ENCODE measurements at regions not wholly inside any gene's neighbourhood (a gene's known extent, or its start where the extent isn't known, plus 50 kb on each side); places are given as distances from the start of the nearest gene placed in this dataset.
A peak's percentile ranks its signal among the peaks of the same experiment; 100 is the strongest.

DNA sequence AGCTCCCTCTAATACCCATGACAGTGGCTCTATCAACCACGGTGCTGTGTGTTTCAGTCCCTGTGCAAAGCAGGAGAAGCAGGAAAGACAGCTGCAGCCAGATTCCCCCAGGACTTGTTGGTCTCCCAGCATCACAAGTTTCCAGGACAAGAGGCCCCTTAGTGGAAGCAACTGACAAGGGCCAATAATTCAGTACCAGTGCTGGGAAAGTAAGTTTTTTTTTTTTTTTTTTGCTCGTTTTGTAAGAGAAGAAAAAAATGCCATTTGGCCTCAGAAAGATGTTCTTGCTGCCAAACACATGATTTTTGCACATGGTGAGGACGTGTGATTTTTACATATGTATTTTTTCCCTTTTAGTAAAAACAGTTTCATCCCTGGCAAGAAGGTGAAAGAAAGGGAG, 284.2 kb upstream of the ZMIZ1 start:
- Histone ChIP-seq H3K27ac (ENCODE audit: low read length) (no peak overlapping the region), H3K9ac (ENCODE audit: low read length) (no peak overlapping the region), H3F3A (ENCODE audit: low read length, unreplicated experiment) (no peaks in the 10 kb centered on the region), H2AFZ (ENCODE audit: low read length) (no peak overlapping the region), H3K9me3 (ENCODE audit: low read length) (no peaks in the 10 kb centered on the region), H3K36me3 (ENCODE audit: low read depth, low read length) (no peaks in the 10 kb centered on the region), H4K20me1 (ENCODE audit: low read length) (no peaks in the 10 kb centered on the region), H3K4me3 (ENCODE audit: low read length) (no peak overlapping the region), H3K27me3 (ENCODE audit: low read length) (peaks cover 40% of the 10 kb centered on the region), H3K9me2 (replicated peaks; ENCODE audit: low read length) (no peaks in the 10 kb centered on the region), H3K4me1 (ENCODE audit: insufficient read depth, low read length) (peaks cover under 1% of the 10 kb centered on the region), H3K4me2 (ENCODE audit: low read length) (no peak overlapping the region), H3K79me2 (ENCODE audit: low read length) (no peaks in the 10 kb centered on the region)
- intact Hi-C loops (cut with micrococcal nuclease), result no loop called here
- ChIA-PET POLR2A (ENCODE audit: unreplicated experiment) (no interaction called here), CTCF (no interaction called here)
- TF ChIP-seq EZH2 (IDR thresholded peaks at IDR 0.05; ENCODE audit: low read length, unreplicated experiment) (no peak), EZH2phosphoT487 (IDR thresholded peaks at IDR 0.05; ENCODE audit: borderline replicate concordance, low read length) (no peak)
- TF ChIP-seq, protein P1, sequence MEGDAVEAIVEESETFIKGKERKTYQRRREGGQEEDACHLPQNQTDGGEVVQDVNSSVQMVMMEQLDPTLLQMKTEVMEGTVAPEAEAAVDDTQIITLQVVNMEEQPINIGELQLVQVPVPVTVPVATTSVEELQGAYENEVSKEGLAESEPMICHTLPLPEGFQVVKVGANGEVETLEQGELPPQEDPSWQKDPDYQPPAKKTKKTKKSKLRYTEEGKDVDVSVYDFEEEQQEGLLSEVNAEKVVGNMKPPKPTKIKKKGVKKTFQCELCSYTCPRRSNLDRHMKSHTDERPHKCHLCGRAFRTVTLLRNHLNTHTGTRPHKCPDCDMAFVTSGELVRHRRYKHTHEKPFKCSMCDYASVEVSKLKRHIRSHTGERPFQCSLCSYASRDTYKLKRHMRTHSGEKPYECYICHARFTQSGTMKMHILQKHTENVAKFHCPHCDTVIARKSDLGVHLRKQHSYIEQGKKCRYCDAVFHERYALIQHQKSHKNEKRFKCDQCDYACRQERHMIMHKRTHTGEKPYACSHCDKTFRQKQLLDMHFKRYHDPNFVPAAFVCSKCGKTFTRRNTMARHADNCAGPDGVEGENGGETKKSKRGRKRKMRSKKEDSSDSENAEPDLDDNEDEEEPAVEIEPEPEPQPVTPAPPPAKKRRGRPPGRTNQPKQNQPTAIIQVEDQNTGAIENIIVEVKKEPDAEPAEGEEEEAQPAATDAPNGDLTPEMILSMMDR (conservative IDR thresholded peaks at IDR 0.05; ENCODE audit: low read depth, low read length), result no peak
- ATAC-seq (no peak), DNase-seq (no peak)
- no TSS peak for BruUV-seq (replicated peaks)

DNA sequence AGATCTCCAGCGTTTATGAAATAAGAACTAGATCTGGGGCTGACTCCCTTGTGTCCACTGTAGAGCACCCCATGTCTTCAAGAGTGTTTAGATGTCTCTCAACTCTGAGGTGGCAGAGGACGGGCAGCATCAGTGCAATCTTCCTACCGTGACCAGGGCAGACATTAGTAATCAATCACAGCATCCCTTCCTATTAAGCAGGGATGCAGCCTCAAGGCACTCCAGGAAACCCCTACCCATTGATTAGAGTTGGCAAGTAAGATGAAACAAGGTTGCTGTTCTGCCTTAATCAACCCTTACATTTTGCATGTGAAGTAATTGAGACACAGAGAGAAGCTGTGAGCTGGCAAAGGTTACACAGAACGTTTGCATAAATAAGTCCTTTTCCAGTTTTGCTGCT, 283.7 kb upstream of the ZMIZ1 start:
- Histone ChIP-seq H3F3A (ENCODE audit: low read length, unreplicated experiment) (no peaks in the 10 kb centered on the region), H3K4me1 (ENCODE audit: insufficient read depth, low read length) (no peaks in the 10 kb centered on the region), H3K36me3 (ENCODE audit: low read depth, low read length) (no peaks in the 10 kb centered on the region), H4K20me1 (ENCODE audit: low read length) (no peaks in the 10 kb centered on the region), H3K9ac (ENCODE audit: low read length) (no peak overlapping the region), H3K4me3 (ENCODE audit: low read length) (no peak overlapping the region), H3K27ac (ENCODE audit: low read length) (no peak overlapping the region), H3K4me2 (ENCODE audit: low read length) (no peak overlapping the region), H3K9me2 (replicated peaks; ENCODE audit: low read length) (no peaks in the 10 kb centered on the region), H3K27me3 (ENCODE audit: low read length) (peaks cover 44% of the 10 kb centered on the region), H2AFZ (ENCODE audit: low read length) (peak overlapping the region; percentile 6; the same call in 1 of the 2 replicates), H3K9me3 (ENCODE audit: low read length) (no peaks in the 10 kb centered on the region), H3K79me2 (ENCODE audit: low read length) (no peaks in the 10 kb centered on the region)
- intact Hi-C loops (cut with micrococcal nuclease), result no loop called here
- no TSS peak for BruUV-seq (replicated peaks)
- ChIA-PET POLR2A (ENCODE audit: unreplicated experiment) (no interaction called here), CTCF (no interaction called here)
- no peak for TF ChIP-seq EZH2 (IDR thresholded peaks at IDR 0.05; ENCODE audit: low read length, unreplicated experiment)
- no peak for TF ChIP-seq EZH2phosphoT487 (IDR thresholded peaks at IDR 0.05; ENCODE audit: borderline replicate concordance, low read length)
- TF ChIP-seq, protein P1 (conservative IDR thresholded peaks at IDR 0.05; ENCODE audit: low read depth, low read length), result no peak
- no peak for ATAC-seq
- DNase-seq, result no peak

DNA sequence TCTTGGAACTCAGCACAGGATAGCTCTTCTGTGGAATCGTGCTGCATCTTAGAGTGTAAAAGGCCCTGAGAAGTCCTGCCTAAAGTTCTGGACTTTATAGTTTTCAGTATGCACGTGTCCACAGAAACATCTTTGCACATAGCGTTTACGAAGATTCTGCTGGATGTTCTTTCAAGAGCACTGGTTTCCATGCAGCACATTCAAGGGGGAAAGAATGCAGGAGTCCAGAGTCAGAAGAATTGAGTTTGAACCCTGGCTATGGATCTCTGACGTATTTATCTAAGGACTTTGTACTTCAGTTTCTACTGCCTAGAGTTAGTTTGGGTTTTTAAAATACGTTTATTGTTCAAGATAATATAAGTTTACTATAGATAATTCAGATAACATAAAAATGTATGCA, 282.8 kb upstream of the ZMIZ1 start:
- DNase-seq (no peak), ATAC-seq (no peak)
- Histone ChIP-seq H3K36me3 (ENCODE audit: low read depth, low read length) (no peaks in the 10 kb centered on the region), H3K4me2 (ENCODE audit: low read length) (no peak overlapping the region), H3F3A (ENCODE audit: low read length, unreplicated experiment) (no peaks in the 10 kb centered on the region), H3K79me2 (ENCODE audit: low read length) (no peaks in the 10 kb centered on the region), H3K9me2 (replicated peaks; ENCODE audit: low read length) (no peaks in the 10 kb centered on the region), H3K4me3 (ENCODE audit: low read length) (no peak overlapping the region), H3K9ac (ENCODE audit: low read length) (no peak overlapping the region), H3K4me1 (ENCODE audit: insufficient read depth, low read length) (no peaks in the 10 kb centered on the region), H4K20me1 (ENCODE audit: low read length) (no peaks in the 10 kb centered on the region), H3K9me3 (ENCODE audit: low read length) (no peaks in the 10 kb centered on the region), H2AFZ (ENCODE audit: low read length) (peak overlapping the region; percentile 6; the same call in 1 of the 2 replicates), H3K27ac (ENCODE audit: low read length) (no peak overlapping the region), H3K27me3 (ENCODE audit: low read length) (peaks cover 45% of the 10 kb centered on the region)
- CTCF ChIA-PET, result interaction anchor here (0.7 kb wide), 1 partner anchor 187 kb away, joined by 3 read pairs; no protein-coding TSS in a partner anchor
- POLR2A ChIA-PET (ENCODE audit: unreplicated experiment), result no interaction called here
- no TSS peak for BruUV-seq (replicated peaks)
- intact Hi-C loops (cut with micrococcal nuclease), result no loop called here
- TF ChIP-seq EZH2 (IDR thresholded peaks at IDR 0.05; ENCODE audit: low read length, unreplicated experiment) (no peak), EZH2phosphoT487 (IDR thresholded peaks at IDR 0.05; ENCODE audit: borderline replicate concordance, low read length) (no peak)
- TF ChIP-seq, protein P1 (conservative IDR thresholded peaks at IDR 0.05; ENCODE audit: low read depth, low read length), result no peak

Data from PC-3 (cell line).